OCI-LY7 (cell line): ENCODE measurements at regions not wholly inside any gene's neighbourhood (a gene's known extent, or its start where the extent isn't known, plus 50 kb on each side); places are given as distances from the start of the nearest gene placed in this dataset.

Experiments used
- CTCF ChIP-seq: fragments of 200-600 bp; sonication (generic); conservative IDR thresholded peaks from 2 replicates; pipeline ENCODE4 v1.5.1; 2014; ENCODE audit warnings: mild to moderate bottlenecking, antibody characterized with exemption, low read length, moderate library complexity, mixed read lengths
- EZH2phosphoT487 ChIP-seq: fragments of 200-600 bp; sonication (generic); IDR thresholded peaks from 2 replicates; pipeline ENCODE4 v1.6.1; 2018; ENCODE audit warnings: low read depth, borderline replicate concordance, mild to moderate bottlenecking, mixed run types, antibody characterized with exemption, low read length, moderate library complexity, mixed read lengths

GRCh38 chr12:94803939-94804338 lies 153.6 kb upstream of the TMCC3 start:
- TF ChIP-seq CTCF (no peak), EZH2phosphoT487 (no peak)
